PC-9 (cell line): ENCODE measurements at regions not wholly inside any gene's neighbourhood (a gene's known extent, or its start where the extent isn't known, plus 50 kb on each side); places are given as distances from the start of the nearest gene placed in this dataset.

Experiments
- BruUV-seq: library from RNA; stranded (reverse); fragments of 400-500 nt; replicated peaks from 2 replicates; lab custom pipeline; 2021; lab: Mats Ljungman, UMichigan
- CTCF ChIA-PET: fragments of 300-600 bp; sonication (Branson Sonifier 250); formaldehyde crosslinking; loops from one replicate; lab custom pipeline; 2022; ENCODE audit warnings: antibody characterized with exemption; lab: Charles Lee
- POLR2A ChIA-PET: fragments of 300-600 bp; sonication (Branson Sonifier 250); formaldehyde crosslinking; loops from one replicate; lab custom pipeline; 2022; ENCODE audit warnings: antibody characterized with exemption; ENCODE audit not compliant: unreplicated experiment; lab: Charles Lee
- DNase-seq, 2 experiments: peaks; one replicate each; pipeline versions ENCODE4 v3.0.0 to v3.0.0-alpha.2; 2015 to 2022; ENCODE audit warnings: mixed read lengths in 1 of 2
- H2AFZ ChIP-seq: fragments of 200-600 bp; sonication (generic); 2 replicates; pipeline ENCODE4 v1.8.1; 2017; ENCODE audit warnings: antibody characterized with exemption
- H3F3A ChIP-seq: fragments of 200-600 bp; sonication (generic); 2 replicates; pipeline ENCODE4 v1.8.1; 2017; ENCODE audit warnings: antibody characterized with exemption, mild to moderate bottlenecking, low read depth; ENCODE audit not compliant: insufficient read depth
- H3K27ac ChIP-seq: fragments of 200-600 bp; sonication (generic); 2 replicates; pipeline ENCODE4 v1.6.1; 2016; ENCODE audit warnings: mixed run types
- H3K27me3 ChIP-seq: fragments of 200-600 bp; sonication (generic); 2 replicates; pipeline ENCODE4 v1.6.1; 2016; ENCODE audit warnings: low read depth, mixed run types; ENCODE audit not compliant: insufficient read depth
- H3K36me3 ChIP-seq: fragments of 200-600 bp; sonication (generic); 2 replicates; pipeline ENCODE4 v1.6.1; 2016; ENCODE audit warnings: low read depth, mixed run types
- H3K4me1 ChIP-seq: fragments of 200-600 bp; sonication (generic); replicated peaks from 2 replicates; pipeline ENCODE4 v1.6.1; 2016; ENCODE audit warnings: mixed run types; ENCODE audit not compliant: insufficient read depth
- H3K4me2 ChIP-seq: fragments of 200-600 bp; sonication (generic); 2 replicates; pipeline ENCODE4 v1.6.1; 2017; ENCODE audit warnings: mixed run types
- H3K4me3 ChIP-seq: fragments of 200-600 bp; sonication (generic); 2 replicates; pipeline ENCODE4 v1.6.1; 2016; ENCODE audit warnings: mixed run types
- H3K79me2 ChIP-seq: fragments of 200-600 bp; sonication (generic); 2 replicates; pipeline ENCODE4 v1.6.1; 2017; ENCODE audit warnings: low read depth, mixed run types
- H3K9me2 ChIP-seq: fragments of 200-600 bp; sonication (generic); 2 replicates; pipeline ENCODE4 v1.8.1; 2017; ENCODE audit warnings: mild to moderate bottlenecking; ENCODE audit not compliant: insufficient read depth
- H3K9me3 ChIP-seq: fragments of 200-600 bp; sonication (generic); 2 replicates; pipeline ENCODE4 v1.8.1; 2016; ENCODE audit warnings: low read depth; ENCODE audit not compliant: insufficient read depth
- H4K20me1 ChIP-seq: fragments of 200-600 bp; sonication (generic); 2 replicates; pipeline ENCODE4 v1.8.1; 2017; ENCODE audit not compliant: insufficient read depth
- EZH2 ChIP-seq: fragments of 200-600 bp; sonication (generic); IDR thresholded peaks from 2 replicates; pipeline ENCODE4 v1.8.0; 2017; ENCODE audit warnings: antibody characterized with exemption, low read depth
- intact Hi-C: fragments of 100-400 bp; cut with micrococcal nuclease; formaldehyde crosslinking; loops from one replicate; pipeline ENCODE4 v1.10.0; 2022; ENCODE audit not compliant: unreplicated experiment
- TF ChIP-seq, protein P1 (sequence below): fragments of 200-600 bp; sonication (generic); conservative IDR thresholded peaks from 2 replicates; pipeline ENCODE4 v1.6.1; 2017; ENCODE audit warnings: mixed run types, antibody characterized with exemption, mild to moderate bottlenecking, moderate library complexity

GRCh38 chr17:79661292-79662041, 50.6 kb upstream of the RBFOX3 start:
- DNase-seq, result no peak
- ChIA-PET POLR2A (no interaction called here), CTCF (no interaction called here)
- no peak overlapping the region for H3K4me2 ChIP-seq
- H2AFZ ChIP-seq, result no peak overlapping the region
- peaks cover 8% of the 10 kb centered on the region; the same call in 1 of the 2 replicates for H3F3A ChIP-seq
- intact Hi-C loops, result no loop called here
- BruUV-seq, result no TSS peak
- H3K27me3 ChIP-seq, result peaks cover 53% of the 10 kb centered on the region
- H3K4me1 ChIP-seq, result peaks cover 6% of the 10 kb centered on the region
- no peaks in the 10 kb centered on the region for H4K20me1 ChIP-seq
- H3K27ac ChIP-seq, result no peak overlapping the region
- H3K4me3 ChIP-seq, result no peak overlapping the region
- no peaks in the 10 kb centered on the region for H3K9me3 ChIP-seq
- H3K36me3 ChIP-seq, result no peaks in the 10 kb centered on the region
- no peaks in the 10 kb centered on the region for H3K79me2 ChIP-seq
- no peak for TF ChIP-seq EZH2
- TF ChIP-seq, protein P1, sequence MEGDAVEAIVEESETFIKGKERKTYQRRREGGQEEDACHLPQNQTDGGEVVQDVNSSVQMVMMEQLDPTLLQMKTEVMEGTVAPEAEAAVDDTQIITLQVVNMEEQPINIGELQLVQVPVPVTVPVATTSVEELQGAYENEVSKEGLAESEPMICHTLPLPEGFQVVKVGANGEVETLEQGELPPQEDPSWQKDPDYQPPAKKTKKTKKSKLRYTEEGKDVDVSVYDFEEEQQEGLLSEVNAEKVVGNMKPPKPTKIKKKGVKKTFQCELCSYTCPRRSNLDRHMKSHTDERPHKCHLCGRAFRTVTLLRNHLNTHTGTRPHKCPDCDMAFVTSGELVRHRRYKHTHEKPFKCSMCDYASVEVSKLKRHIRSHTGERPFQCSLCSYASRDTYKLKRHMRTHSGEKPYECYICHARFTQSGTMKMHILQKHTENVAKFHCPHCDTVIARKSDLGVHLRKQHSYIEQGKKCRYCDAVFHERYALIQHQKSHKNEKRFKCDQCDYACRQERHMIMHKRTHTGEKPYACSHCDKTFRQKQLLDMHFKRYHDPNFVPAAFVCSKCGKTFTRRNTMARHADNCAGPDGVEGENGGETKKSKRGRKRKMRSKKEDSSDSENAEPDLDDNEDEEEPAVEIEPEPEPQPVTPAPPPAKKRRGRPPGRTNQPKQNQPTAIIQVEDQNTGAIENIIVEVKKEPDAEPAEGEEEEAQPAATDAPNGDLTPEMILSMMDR, result no peak
- H3K9me2 ChIP-seq, result no peaks in the 10 kb centered on the region
